HG03045 (cell line): ENCODE measurements at regions not wholly inside any gene's neighbourhood (a gene's known extent, or its start where the extent isn't known, plus 50 kb on each side); places are given as distances from the start of the nearest gene placed in this dataset.

ENCODE experiments used
- ATAC-seq: cut with Tn5 transposase; IDR thresholded peaks from one replicate; pipeline ENCODE4 v1.9.1; 2021; ENCODE audit warnings: mild to moderate bottlenecking, moderate library complexity; ENCODE audit not compliant: unreplicated experiment

- no peak for ATAC-seq
Measured at GRCh38 chr1:208298593-208299269, 54.5 kb upstream of the PLXNA2 start.

DNA sequence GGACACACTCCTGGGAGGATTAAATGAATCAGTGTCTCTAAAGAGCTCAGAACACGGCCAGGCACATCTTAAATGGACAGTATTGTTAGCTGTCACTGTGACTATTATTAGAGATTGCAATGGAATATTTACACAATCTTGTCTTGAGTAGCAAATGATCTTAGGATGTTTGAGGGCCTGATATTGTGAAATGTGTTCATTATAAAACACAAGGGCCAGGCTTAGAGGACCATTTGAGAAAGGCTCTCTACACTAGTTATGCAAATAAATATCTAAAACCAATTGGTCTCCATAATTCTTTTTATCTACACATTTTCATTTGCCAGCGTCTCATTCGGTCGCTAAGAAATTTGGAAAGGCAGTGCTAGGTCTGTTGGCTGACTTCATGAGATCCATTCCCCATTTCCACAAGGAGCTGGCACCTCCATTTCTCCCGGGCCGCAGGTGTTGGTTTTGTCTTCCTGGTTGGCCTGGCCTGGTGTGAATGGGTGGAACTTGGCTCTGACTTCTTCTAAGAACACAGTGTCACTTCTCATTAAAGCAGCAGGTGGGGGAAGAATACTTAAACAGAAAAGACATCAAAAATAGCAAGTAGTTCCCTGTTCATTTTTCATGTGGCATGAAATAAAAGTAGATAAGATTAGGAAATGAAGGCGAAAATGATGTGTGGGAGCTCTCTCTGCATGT lies 56.0 kb upstream of the PLXNA2 start:
- ATAC-seq, result no peak

GRCh38 chr1:208302699-208303238 lies 58.6 kb upstream of the PLXNA2 start:
- no peak for ATAC-seq

GRCh38 chr1:208303743-208304712 lies 59.8 kb upstream of the PLXNA2 start:
- no peak for ATAC-seq

DNA sequence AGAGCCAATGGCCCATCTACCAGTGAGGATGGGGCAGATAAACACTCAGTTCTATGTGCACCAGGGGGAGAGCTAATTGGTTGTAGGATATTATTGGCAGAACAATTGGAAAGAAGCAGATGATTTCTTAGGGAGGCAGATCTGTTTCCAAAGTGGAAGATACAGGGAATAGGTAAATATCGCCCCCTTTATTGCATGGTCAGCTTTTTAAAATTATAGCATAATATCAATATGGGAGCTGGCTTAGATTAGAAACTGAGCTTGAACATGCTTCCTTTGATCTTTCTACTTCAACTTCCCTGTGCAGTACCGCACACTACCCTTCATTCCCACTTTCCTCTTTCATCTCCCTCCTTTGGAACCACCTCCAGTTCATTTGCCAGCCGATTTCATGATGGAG lies 64.0 kb upstream of the PLXNA2 start:
- no peak for ATAC-seq

DNA sequence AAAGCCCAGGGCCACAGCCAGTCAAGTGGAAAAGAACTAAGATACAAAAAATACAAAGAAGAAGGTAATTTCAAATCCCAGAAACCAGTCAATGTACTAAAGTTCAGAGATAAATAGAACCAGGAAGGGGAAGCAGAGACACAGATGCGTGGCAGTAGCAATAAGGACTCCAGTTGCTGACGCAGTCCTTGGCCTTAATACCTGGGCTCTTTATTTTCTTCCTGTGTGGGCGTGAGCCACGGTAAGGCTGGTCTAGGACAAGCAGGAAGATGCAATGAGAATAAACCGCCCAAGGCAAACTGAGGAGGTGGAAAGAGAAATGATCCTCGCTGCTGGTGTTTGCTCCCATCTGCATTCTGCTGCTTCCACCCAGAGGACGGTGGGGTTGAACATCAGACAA lies 65.6 kb upstream of the PLXNA2 start:
- no peak for ATAC-seq

- ATAC-seq, result no peak
Measured at GRCh38 chr1:208312706-208313105, 68.5 kb upstream of the PLXNA2 start.

GRCh38 chr1:208314431-208314830 lies 70.2 kb upstream of the PLXNA2 start:
- no peak for ATAC-seq

DNA sequence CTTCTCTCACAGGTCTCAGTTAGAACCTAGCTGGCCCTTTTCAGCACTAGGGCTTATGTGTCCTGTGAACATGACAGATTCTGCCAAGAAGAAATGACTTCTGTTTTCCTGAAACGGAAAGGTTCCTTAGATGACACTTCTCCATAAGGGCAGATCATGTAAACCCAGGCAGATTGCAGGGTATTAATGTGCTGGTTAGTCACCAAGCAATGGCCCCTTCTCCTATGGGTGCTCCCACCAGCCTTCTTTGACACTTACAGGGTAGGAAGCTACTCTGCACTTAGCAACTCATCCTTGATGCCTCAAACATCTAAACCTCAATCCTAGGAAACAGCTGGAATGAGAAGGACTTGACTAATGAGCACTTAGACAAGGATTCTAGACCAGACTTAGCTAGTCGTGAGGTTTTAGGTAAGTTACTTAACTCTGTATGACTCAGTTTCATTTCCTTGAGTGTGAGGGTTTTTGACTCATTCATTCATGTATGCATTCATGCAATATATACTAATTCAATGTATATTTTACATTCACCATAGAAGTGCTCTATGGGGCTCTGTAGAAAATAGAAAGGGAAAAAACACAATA lies 74.1 kb upstream of the PLXNA2 start:
- ATAC-seq, result no peak

GRCh38 chr1:208324005-208324404 lies 79.8 kb upstream of the PLXNA2 start:
- ATAC-seq, result no peak

DNA sequence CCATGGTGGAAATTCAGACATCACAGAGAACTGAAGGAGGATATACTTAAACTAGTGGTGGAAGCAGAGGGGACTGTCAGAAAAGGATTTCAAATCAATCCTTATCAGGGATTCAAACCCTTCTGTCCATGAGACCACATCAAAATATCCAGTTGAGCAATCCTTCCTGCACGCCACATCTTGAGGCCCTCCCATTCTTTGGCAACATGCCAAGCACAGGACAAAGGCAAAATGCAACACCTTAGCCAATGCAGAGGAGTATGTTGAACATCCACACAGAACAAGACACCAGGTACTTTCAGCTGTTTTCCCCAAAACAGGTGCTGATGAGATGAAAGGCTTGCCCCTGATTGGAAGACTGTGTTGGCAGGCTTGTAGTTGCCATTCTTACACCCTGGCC lies 81.8 kb upstream of the PLXNA2 start:
- no peak for ATAC-seq

GRCh38 chr1:208329300-208329699 lies 85.1 kb upstream of the PLXNA2 start:
- no peak for ATAC-seq

DNA sequence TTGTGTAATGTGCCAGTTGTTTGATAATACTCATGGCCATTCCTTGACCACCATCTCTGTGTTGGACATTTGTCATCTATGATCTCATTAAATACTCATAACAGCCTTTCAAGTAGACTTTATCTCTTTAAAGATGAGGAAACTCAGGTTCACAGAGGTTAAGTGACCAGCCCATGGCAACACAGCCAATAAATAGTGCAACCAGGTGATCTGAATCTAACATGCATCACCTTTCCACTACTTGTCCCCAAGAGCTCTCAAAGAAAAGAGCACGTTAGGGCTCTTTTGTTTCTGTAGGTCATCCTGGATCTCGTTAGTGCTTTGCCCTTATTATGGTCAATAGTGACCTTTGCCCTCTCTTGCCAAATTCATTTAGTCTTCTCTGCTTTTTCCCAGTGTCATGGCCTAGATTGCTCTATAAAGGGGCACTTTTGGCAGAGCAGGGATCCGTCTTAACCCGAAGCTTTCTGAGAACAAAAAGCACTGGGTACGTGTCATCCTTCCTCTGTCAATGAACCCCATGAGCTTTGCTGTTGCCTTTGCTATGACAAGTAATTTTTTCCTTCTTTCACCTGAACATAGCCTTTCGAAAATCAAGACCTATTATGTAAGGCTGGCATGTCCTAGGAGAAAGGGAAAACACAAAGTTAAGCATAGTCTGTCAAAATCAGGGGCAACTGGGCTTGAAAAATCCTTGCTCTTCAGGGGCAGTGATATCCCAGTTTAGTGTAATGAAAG lies 88.0 kb upstream of the PLXNA2 start:
- ATAC-seq, result no peak

GRCh38 chr1:208332774-208333126 lies 88.6 kb upstream of the PLXNA2 start:
- no peak for ATAC-seq

DNA sequence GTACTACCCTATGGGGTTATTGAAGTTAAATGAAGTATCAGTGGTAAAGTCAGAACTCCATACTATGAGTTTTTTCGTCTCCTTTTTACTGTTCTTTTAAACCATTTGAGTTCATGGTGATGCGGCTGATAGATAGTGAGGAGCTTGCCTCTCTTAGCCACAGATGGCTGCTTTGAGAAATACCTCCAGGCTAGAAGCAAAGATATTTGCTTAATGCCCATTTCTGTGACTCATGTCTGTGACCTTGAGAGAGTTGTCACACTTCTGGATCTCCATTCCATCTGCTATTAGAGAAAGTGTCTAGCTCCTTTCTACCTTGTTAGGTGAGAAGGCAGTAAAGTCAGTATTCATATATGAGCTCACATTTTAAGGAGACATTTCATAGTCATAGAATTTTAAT lies 89.5 kb upstream of the PLXNA2 start:
- ATAC-seq, result no peak

- ATAC-seq, result no peak
Measured at GRCh38 chr1:208335371-208336136, 91.4 kb upstream of the PLXNA2 start.

GRCh38 chr1:208336137-208336518 lies 91.9 kb upstream of the PLXNA2 start:
- no peak for ATAC-seq

DNA sequence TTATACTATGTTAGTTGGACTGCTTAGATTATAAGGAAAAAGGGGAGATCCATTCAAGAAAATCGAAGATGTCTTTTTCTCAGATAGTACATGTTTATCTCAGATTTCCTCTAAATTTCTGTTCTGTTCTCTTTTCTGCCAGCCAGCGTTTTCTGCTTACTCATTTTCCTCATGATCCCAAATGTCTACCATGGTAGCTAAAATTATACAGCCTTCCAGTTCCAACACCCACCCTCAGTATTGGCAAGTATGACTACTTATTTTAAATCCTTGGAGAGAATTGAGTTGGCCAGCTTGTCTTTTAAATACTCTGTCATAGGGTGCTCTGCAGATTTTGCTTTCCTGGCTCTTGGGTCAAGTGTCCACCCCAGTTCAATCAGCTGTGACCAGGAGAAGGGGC lies 95.7 kb upstream of the PLXNA2 start:
- no peak for ATAC-seq

DNA sequence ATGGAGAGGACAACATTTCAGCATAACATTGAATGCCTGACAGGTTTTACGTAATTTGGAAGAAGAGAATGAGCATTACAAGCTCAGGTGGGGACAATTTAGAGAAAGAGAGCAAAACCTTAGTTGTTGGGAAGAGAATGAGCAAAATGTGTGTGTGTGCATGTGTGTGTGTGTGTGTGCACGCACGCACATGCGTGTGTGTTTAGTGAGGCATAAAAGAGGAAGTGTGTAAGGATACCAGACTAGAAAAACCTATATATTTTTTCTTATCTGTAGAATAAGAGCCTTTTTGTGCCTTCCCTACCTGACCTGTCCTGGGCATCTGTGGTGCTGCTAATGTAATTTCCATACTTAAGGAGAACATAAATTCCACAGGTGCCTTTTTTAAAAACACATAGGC lies 99.0 kb upstream of the PLXNA2 start:
- no peak for ATAC-seq
